ENCODE measurements at regions not wholly inside any gene's neighbourhood (a gene's known extent, or its start where the extent isn't known, plus 50 kb on each side); places are given as distances from the start of the nearest gene placed in this dataset.
A peak's percentile ranks its signal among the peaks of the same experiment; 100 is the strongest.
"Not testable (repeated sequence)": the region's sequence is repeated elsewhere in the genome, so short reads cannot be mapped to it uniquely, and the experiment has no call there.

DNA sequence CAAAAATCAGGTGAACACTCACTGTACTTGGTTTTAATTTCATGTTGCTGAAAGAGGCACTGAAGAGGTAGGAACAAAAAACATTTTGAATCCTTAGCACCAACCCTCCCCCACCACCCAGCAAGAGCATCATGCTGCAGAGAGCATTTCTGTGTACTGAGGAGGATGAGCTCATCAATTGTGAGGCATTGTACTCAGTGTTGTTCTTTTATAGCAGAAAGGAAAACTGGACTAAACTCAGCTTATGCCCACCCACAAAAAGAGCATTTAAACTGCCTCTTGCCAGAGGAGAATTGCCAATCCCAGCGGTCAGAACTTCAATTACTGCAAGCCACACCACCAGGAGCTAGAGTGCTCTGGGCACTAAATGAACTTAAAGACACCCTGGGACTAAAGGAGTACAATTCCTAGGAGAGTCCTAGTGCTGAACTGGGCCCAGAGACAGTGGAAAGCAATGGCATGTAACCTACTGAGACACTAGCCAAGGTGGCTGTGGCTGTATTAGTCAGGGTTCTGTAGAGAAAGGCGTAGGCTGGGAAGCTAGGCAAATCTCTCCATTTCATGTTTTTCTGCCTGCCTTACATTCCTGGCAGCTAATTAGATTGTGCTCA, 280.7 kb upstream of the KLHL4 start:
- DNase-seq (ENCODE audit: low read depth), result no peak

DNA sequence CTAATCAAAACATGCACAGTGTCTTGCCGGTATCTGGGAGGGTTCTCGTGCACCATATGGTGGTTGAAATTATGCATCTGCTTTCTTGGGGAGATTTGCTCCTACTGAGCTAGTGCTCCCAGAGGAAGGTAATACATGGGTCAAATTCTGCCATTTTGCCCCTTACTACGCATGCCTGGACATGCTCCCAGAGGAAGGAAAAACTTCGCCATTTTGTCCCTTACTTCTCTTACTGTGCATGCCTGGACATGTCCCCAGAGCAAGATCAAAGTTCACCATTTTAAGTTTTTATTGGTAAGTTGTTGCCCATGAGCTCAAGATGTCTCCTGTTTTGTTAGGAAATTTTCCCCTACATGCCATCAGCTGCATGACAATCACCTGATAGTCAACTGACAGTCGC, 252.1 kb upstream of the KLHL4 start:
- no peak for DNase-seq (ENCODE audit: low read depth)

DNA sequence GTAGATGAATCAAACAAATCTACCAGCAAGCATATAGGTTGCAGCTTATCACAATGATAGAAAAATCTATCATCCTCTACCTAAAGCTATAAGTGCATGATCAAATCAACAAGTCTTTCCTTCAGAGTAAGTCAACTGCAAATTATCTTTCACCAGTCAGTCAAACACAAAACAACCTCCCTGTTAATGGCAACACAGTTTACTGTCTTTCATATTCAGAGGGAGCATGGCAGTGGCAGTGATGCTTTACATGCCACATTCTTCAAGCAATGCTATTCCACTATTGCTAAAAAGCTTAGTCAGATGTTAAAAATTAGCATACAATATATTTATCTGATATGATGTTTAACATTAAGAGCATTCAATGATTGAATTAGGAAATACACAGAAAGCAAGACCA, 245.1 kb upstream of the KLHL4 start:
- no peak for DNase-seq (ENCODE audit: low read depth)

DNA sequence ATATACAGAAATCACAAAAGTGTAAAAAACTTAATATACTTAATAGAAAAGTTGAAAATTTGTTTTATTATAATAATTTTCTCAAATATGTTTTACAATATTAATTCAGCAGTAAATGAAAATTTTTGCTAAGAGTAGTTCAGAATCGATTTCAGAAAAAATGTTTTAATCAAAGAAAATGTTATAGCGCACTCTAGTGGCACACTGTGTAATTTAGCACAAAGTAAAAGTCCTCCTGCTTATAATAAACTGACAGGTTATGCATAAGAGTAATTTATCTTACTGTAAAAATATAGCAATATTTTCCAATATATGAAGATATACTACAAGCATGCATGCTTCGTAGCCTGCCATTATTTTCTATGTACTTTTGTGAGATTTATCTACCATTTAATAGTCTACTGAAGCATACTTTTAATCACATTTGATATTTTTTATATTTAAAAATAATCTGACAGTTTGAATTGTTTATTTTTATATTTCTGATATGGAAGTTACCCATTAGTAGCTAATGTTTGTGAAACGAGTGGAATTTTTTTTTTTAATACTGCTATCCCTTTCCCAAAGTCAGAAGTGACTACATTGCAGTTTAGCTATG, 217.9 kb upstream of the KLHL4 start:
- no peak for DNase-seq (ENCODE audit: low read depth)

DNA sequence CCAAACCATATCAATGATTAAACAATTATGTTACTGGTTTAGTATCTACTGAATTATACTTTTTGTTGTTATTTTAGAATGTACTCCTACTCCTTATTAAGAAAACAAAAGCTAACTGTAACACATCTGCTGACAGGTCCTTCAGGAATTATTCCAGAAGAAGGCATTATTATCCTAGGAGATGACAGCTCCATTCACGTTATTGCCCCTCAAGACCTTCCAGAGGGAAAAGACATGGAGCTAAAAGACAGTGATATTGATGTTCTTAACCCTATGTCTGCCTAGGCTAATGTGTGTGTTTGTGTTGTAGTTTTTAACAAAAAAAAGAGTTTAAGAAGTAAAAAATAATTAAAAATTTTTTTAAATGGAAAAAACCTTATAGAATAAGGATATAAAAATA, 206.8 kb upstream of the KLHL4 start:
- DNase-seq (ENCODE audit: low read depth), result no peak

DNA sequence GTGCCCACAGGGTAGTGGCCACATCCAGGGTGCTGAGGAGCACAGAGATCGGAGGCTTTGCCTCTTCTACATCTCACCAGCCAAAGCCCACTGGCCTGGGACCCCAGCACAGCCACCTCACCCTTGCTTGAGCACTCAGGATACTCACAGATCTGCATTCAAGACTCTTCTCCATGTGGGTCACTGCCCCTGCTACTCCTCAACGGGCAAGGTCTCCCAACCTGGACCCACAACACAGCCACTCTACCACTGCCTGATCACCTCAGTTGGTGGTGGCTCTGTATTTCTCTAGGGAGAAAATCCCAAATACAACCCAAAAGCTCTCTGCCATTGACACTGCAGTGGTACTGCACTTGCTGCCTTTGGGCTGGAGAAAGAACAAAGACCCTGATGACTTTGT, 190.3 kb upstream of the KLHL4 start:
- DNase-seq (ENCODE audit: low read depth), result no peak

DNA sequence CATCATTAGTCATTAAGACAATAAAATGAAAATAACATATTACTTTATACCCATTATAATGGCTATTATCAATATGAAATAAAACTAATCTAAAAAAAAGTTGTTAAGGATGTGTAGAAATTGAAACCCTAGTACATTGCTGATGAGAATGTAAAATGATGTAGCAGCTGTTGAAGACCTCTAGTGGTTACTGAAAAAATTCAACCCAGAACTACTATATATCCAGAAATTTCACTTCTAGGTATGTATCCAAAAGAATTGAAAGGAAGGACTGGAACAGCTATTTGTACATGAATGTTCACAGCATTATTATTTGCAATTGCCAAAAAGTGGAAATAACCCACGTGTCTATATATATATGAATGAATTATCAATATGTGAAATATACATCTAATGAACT, 180.3 kb upstream of the KLHL4 start:
- no peak for DNase-seq (ENCODE audit: low read depth)

DNA sequence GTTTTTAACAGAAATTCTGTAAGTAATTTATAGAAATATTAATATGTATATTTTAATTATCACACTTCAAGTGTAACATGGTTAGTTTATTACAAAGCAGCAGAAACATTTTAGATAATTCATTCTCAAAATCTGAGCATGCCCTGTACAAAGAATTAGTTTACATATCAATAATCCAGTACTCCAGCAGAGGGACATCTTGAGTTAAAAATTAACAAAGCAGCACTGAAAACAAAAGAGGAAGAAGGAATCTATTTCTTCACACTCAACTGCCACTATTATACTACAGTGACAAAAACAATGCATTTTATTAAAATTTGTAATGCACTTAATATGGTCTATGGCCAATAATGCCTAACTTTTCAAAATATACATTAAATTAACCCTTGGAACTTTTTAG, 179.1 kb upstream of the KLHL4 start:
- DNase-seq (ENCODE audit: low read depth), result no peak

DNA sequence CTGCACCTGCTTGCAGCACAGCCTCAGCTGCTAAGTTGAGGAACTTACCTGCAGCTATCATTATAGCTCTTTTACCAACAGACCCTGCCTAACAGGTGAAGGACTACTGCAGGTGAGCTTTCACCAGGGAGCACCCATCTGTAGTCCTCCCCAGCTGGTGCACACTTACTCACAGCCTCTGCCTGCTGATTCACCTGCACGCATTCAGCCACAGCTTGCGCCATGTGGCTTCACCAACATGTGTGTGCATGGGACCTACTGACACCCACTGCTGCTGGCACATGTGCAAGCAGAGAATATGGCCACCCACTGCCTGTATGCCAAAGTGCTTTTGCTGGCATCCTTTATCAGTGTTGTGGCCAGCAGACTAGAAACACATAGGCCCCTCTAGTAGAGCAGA, 146.7 kb upstream of the KLHL4 start:
- DNase-seq (ENCODE audit: low read depth), result no peak

DNA sequence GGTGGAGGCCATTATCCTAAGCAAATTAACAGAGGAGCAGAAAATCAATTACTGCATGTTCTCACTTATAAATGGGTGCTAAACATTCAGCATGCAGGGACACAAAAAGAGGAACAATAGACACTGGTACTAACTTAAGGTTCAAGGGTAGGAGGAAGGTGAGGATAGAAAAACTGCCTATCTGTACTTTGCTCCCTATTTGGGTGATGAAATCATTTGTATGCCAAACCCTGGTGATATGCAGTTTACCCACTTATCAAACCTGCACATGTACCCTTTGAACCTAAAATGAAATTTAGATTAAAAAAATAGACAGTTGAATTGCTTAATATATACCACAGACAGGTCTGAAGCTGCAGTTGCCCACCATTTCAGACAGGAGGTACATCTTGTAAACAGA, 143.3 kb upstream of the KLHL4 start:
- no peak for DNase-seq (ENCODE audit: low read depth)

DNA sequence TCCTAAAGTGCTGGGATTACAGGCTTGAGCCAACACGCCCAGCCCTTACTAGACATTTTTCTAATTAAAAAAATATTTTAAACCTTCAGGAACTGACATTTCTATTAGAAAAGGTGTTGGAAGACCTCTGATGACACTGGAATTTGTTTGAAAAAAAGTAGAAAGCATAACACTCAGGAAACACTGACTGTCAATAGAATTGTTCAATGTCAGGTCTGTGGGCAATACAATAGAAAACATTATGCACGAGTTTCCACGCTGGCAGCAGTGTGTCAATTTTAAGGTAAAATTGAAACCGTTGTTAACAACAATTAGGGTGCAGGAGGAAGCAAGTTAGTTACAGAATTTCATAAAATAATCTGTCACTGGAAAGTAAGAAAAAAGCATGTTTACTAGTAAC, 140.7 kb upstream of the KLHL4 start:
- DNase-seq (ENCODE audit: low read depth), result no peak

DNA sequence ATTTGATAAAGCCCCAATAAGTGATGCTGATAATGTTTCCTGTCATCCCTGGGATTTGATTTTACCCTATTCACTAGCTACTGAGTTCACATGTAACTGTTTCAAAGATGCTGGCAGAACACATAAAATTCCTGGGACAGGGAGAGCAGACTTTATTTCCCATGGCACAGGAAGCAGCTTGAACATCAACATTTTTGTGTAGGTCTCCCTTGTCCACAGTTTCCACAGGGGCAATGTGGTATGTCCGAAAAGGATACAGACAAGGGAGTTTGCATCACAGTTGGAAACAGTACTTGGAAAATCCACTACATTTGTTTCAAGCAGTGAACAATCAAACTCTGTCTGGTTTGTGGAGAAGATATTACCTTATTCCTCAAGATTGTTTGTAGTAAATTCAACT, 129.2 kb upstream of the KLHL4 start:
- no peak for DNase-seq (ENCODE audit: low read depth)

DNA sequence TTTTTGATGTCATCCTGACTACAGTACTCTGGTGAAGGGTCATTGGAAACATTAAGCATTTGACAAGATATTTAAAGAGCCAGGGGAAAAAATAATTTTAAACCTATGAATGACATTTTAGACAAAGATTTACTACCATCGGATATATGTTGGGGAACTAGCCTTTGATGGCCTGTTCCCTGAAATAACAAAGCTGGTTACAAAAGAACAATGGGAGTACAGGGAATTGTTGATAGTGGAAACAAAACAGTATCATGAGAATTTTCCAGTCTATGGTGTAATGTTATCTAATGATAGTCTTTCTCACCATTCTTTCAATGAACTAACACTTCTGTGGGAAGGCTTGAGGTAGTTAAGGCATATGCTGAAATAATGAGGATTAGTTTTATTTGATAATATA, 125.9 kb upstream of the KLHL4 start:
- DNase-seq (ENCODE audit: low read depth), result no peak

DNA sequence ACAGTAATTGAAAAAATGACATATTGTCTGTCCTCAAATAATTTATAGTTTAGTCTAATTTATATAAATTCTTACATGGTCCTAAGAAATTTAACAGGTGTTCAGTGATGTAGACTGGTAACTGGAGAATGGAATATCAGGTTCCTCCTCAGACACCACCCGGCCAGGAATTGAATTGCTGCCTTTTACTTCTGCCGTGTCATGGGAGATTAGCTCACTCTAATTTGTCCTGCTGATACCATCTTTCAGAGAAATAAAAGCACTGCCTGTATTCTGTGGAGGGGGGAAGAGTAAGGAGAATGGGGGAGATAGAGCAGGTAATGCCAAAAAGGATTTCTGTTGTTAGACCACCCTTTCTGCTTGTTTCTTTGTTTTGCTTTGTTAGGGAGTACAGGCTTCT, 125.2 kb upstream of the KLHL4 start:
- DNase-seq (ENCODE audit: low read depth), result no peak

DNA sequence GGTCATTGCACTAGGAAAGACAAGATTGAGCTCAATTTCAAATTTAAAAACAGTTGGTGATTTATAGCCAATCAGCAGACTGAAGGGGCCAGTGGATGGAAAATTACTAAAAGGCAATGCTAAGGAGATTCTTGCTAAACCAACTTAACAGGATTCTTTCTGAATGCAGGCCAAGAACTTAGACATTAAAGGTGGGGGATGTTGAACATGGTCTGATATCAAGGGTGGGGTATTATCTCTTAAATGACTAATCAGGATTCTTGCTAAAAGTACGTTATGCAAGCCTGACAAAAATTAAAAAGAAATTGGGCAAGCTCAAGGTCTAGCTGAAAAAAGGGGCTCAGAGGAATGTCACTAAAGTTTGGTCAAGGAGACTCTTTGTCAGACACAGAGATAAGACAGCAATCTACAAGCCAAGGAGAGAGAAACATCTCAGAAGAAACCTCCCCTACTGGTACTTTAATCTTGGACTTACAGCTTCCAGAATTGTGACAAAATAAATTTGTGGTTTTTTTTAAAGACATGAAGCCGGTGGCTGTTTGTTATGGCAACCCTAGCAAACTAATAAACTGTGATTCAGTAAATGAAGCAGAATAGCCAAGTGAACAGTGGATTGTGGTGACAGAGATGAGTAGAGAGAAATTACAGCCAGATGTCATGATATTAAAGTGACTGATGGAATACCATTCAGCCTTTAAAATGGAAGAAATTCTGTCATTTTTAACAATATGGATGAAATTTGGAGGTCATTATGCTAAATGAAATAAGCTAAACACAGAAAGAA, 120.3 kb upstream of the KLHL4 start:
- no peak for DNase-seq (ENCODE audit: low read depth)

DNA sequence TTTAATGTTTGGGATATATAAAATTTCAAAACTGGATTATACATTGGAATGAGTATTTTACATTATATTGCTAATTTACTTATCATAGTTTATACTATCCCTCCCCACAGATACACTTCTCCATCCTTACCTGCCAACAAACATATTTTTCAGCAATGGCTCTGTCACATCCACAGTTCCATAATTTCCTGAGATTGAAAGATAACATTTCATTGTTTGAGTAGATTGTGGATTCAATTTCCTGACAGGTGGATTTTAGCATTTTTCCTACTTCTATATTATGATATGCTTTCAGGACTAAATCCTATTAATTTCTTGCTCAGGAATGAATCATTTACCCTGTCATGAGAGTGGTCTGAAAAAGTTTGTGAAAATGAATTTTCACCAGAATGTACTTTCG, 115.3 kb upstream of the KLHL4 start:
- no peak for DNase-seq (ENCODE audit: low read depth)

DNA sequence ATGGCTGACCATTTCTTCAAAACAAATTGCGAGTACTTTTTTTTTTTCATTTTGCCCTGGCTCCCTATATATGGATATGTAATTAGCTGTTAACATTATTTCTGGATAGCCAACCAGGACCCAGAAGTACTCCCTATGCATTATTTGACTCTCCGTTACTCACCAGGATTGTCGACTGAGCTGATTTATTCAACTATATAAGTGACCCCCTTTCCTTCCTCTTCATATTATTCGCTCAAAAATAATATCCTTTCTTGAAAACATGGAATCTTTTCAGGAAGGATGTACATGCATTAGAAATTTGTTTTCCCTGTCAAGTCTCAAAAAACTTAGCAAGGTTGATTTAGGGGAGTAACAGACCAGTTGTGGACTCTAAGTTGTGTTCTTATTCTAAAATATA, 114.1 kb upstream of the KLHL4 start:
- no peak for DNase-seq (ENCODE audit: low read depth)

DNA sequence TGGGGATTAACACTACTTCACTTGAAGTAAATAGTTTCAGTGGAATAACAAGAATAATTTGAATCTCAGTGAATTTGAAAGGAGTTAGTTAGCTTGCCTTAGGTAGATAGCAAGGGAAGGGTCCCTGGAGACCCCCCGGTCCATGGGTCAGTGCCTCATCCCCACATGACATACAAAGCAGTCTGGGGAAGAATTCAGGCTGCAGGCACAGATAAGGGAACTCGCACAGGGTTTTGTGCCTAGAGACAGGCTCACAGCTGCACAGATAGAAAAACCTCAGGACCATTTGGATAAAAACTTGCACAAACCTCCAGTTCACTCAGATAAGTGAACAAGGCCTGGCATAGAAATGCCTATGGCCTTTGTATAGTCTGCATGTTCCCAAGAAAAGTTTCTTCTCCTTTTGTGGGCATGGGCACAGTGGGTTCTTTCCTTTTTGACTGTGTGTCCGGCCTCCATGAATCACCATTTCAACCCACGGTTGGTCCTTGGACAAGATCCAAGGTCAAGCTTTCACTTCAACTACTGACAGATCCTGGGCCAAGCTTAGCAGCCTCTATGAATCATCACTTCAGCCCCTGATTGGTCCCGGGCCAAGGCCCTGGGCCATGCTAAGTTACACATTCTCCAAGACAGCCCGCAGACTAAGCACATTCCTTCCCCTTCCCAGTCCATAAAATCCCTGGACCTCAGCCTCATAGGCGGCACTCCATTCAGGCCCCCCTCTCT, 108.3 kb upstream of the KLHL4 start:
- DNase-seq (ENCODE audit: low read depth), result peak; percentile 71

DNA sequence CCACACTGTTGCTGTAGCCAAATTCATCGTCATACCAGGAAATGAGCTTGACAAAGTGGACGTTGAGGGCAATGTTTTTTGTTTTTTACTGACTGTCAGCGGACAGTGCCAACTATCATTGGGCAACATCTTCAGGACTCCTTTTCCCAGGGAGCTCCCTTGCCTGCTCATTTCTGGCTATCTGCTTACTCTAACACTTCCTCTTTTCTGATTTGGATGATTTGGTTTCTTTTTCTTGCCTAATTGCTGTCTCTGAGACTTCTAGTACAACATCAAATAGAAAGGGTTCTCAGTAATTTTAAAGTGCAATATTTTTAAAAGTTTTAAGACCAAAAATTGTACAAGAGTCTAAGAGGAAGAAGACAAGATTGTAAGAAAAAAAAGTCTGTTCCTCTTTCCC, 92.0 kb upstream of the KLHL4 start:
- DNase-seq (ENCODE audit: low read depth), result no peak

DNA sequence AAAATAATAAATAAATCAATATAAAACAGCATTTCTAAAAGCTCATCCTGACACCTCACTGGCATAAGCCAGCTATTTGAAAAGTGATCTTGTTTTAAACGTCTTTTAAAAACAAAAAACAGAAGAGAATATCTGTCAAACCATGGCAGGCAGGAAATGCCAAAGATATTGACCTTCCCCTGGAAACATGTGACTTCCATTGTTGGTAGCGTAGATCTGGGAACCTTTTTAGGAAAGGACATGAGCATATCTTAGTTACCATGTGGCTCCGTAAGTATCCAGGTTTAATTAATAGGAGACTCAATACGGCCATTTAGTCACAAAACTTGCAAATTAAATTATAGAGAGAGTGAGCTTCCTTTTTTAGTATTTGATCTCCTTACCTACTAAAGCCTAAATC, 83.0 kb upstream of the KLHL4 start:
- no peak for DNase-seq (ENCODE audit: low read depth)

DNA sequence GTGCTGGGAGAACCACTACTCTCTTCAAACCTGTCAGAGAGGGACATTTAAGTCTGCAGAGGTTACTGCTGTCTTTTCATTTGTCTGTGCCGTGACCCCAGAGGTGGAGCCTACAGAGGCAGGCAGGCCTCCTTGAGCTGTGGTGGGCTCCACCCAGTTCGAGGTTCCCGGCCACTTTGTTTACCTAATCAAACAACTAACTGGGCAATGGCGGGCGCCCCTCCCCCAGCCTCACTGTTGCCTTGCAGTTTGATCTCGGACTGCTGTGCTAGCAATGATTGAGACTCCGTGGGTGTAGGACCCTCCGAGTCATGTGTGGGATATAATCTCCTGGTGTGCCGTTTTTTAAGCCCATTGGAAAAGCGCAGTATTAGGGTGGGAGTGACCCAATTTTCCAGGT, 69.0 kb upstream of the KLHL4 start:
- not testable (repeated sequence) for DNase-seq (ENCODE audit: low read depth)

DNA sequence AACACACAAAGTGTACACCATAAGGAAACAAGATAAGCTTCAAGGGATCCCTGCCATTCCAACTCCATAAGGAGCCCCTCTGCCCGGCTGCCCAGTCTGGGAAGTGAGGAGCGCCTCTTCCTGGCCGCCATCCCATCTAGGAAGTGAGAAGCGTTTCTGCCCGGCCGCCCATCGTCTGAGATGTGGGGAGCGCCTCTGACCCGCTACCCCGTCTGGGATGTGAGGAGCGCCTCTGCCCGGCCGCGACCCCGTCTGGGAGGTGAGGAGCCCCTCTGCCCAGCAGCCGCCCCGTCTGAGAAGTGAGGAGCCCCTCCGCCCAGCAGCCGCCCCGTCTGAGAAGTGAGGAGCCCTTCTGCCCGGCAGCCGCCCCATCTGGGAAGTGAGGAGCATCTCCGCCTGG, 51.8 kb upstream of the KLHL4 start:
- DNase-seq (ENCODE audit: low read depth), result not testable (repeated sequence)
